Fibroblast of skin of left biceps (primary cell): ENCODE measurements at regions not wholly inside any gene's neighbourhood (a gene's known extent, or its start where the extent isn't known, plus 50 kb on each side); places are given as distances from the start of the nearest gene placed in this dataset.

Source experiments
- DNase-seq, 2 experiments: peaks; one replicate each; pipeline ENCODE4 v3.0.0-alpha.2; 2013; ENCODE audit warnings: low read depth in 2 of 2

- no peak for DNase-seq
These were observed 111.0 kb downstream of the IRX5 start for GRCh38 chr16:55041540-55042234.

DNA sequence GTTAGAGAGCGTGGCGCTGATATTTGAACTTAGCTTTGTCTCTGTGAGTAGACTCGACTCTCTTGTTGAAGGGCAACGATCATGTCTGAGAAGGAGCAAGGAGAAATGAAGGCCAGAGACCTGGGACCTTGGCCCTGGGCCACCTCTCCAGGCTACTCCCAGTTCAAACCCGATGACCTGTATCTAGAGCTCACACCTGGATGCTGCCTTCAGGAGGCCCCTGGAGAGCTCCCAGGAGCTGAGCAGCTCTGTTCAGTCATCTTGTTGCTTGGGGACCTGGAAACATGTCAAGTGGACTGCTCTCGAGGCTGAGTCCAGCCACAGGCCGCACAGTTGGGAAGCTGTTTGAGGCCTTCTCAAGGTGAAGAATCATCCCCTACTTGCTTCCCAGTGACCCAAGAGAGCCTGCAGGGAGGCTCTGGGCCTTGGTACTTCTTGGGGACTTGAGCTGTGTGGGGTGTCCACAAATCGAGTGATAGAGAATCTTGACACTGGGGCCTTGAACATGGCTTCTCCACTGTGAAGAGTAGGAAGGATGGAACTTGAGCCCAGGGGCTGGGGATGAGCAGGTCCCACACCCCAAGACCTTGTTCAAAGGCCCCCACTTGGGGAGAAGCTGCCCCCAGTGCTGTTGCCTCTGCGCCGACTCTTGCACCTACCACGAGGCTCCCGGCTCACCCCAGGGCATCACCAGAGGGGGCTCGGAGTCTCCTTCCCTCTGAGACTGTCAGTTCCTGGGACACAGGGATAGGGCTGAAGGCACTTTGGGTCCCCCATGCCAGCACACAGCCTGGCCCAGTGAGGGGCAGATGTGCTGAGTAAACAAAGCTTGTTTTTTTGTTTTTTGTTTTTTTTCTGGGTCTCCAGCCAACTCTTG is 112.1 kb downstream of the IRX5 start:
- no peak for DNase-seq

DNA sequence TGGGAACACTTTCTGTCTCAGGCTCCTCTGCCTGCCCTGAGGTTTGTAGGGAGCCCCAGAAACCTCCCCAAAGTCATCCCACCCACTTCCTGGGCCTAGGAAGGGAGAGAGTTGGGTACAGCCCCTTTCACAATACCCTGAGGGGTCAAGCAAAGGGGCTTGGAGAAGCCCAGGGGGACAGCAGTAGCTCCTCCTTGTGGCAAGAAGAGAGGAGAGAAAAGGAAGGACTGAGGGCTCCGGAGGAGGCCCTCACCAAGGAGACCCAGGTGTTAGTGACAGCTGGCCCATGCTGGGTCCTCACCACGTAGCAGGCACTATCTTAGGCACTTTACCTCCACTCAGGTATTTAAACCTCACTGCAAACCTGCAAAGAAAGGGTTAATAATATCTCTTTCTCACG is 112.8 kb downstream of the IRX5 start:
- no peak for DNase-seq

- DNase-seq, result no peak
These were observed 113.7 kb downstream of the IRX5 start for GRCh38 chr16:55044201-55044975.

- DNase-seq, result no peak
These were observed 114.7 kb downstream of the IRX5 start for GRCh38 chr16:55045329-55045728.

DNA sequence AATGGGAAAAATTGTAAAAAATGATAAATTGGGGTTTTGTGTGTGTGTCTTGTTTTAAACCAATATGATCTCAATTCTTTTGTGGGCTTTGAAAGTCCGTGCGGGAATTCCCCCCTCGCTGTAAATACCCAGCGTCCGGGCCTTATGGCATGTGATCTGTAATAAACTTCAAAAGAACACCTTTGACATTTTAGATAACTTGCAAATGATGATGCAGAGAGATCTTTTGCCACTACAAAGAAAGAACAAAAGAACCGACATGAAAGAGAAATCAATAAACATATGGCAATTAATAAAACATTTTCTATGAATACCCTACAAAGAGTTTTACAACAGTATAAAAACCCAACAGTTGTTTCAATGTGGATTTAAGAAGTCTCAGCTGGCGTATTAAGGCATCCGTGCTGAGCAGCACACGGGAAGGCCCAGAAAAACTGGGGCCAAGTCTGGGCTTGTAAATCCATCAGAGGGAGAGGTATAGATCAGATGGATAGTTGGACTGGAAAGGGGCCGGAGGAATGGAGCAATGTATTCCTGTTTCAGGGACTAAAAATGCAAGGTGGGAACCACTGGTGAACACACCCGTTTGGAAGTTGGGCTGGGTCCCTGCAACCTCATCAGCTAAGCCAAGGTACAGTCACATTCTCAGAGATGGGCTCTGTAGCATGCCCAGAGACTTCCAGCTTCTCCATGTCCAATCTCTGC is 115.2 kb downstream of the IRX5 start:
- no peak for DNase-seq

DNA sequence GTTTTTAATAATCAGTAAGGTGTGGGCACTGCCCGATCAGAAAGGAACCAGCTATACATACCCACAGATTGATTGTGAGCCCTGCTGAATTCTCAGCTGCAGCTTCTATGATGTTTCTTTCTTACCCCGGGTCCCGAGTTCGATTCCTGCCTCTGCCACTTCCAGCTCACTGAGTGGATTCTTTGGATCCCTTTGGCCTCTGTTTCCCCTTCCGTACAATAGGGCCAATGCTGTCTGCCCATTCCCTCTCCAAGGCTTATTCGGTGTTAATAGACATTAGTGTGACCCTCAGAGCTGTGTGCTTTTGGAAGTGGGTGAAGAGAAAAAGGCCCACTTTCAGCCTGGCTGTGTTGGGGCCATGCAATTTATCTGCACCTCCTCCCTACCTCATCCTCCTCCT is 115.8 kb downstream of the IRX5 start:
- DNase-seq, result no peak

- no peak for DNase-seq
These were observed 116.3 kb downstream of the IRX5 start for GRCh38 chr16:55046916-55047315.

GRCh38 chr16:55047331-55047730 is 116.7 kb downstream of the IRX5 start:
- DNase-seq, result no peak

DNA sequence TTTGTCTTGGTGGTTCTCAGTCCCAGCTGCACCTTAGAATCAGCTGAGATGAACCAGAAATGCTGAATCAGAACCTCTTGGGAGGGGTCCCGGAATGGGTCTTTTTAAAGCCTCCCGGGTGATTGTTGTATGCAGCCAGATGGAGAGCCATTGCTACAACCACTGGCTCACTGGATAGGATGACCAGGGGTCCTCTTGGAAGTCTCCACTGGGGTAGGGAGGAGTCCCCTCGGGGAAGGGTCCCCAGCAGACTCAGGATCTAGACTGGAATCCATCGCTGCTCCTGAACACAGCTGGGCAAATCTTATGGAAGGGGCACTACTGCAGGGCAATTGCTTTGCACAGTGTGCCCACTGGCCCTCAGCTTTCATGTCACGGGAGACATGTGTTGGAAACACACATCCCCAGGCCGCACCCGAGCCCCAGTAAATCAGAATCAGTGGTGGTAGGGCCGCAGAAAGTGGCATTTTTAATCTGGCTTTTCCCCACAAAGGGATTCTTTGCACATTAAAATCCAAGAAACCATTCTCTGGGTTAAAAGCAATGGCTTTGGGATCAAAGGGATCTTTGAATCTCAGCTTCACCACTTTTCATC is 117.3 kb downstream of the IRX5 start:
- no peak for DNase-seq

- DNase-seq, result no peak
These were observed 118.1 kb downstream of the IRX5 start for GRCh38 chr16:55048745-55049144.

GRCh38 chr16:55051571-55052347 is 121.1 kb downstream of the IRX5 start:
- DNase-seq, result no peak

GRCh38 chr16:55052348-55052734 is 121.7 kb downstream of the IRX5 start:
- DNase-seq, result no peak

DNA sequence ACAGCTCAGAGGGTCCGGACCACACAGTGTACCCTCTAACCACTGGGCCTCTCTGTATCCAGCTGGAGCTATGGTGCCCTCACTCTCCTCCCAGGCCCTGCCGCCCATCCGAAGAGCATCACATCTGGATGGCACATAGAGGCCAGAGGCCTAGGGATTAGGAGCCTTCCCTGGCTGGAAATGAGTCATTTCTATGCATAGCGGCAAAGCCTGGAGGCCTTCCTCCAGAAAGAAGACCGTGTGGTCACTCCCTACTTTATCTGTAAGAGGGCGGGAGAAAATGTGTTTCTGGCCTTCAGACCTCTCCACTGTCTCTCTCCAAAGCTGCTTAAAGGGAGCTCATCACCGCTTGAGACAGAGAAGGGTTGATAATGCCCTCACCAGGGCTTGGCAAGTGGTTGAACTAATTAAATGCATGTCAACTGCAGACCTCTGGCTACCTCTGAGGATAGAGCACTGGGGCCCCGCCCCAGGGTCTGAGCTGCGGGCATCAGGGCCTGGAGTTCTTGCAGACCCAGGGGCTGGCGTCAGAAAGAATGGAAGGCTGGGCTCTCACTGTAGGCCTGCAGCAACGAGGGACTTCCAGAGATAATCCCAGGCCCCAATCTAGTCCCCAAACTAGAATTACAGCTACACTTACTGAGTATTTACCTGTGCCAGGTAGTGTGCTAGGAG is 122.2 kb downstream of the IRX5 start:
- no peak for DNase-seq

DNA sequence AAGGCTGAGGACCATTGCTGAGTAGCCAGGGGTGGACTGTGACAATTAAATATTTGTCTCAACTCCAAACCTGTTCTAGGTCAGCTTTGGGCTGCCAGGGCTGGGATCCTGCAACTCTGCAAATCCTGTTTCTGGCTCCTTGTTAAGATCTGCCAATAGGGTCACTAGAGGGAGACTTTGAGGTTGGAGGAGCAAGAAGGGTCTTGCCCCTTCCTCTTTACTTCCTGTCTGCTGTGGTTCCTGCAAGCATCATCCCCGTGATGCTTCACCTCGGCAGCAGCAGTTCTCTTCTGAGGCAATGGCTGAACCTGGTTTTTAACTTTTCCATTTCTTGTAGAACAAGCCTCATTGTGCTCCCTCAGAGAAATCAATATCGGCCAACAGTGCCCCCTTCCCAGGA is 124.6 kb downstream of the IRX5 start:
- DNase-seq, result no peak

GRCh38 chr16:55056585-55057401 is 126.1 kb downstream of the IRX5 start:
- DNase-seq, result no peak

DNA sequence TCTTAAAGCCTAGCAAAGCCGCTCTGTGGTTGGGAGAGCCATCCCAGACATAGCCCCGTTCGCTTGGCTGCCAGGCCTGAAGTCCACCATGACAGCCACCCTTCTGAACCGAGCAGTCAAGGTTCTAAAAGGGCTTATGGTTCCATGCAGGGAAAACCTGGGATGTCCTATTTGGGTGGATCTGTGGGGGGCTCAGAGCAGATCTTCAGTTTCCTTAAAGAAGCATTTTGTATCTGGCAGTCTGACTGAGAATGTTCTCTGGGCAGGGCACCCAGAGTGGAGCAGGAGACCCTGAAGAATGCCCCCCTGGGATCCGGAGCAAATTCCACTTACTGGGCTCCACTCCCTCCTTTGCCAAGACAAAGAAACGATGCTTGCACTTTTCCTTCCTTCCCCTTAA is 127.2 kb downstream of the IRX5 start:
- DNase-seq, result no peak

DNA sequence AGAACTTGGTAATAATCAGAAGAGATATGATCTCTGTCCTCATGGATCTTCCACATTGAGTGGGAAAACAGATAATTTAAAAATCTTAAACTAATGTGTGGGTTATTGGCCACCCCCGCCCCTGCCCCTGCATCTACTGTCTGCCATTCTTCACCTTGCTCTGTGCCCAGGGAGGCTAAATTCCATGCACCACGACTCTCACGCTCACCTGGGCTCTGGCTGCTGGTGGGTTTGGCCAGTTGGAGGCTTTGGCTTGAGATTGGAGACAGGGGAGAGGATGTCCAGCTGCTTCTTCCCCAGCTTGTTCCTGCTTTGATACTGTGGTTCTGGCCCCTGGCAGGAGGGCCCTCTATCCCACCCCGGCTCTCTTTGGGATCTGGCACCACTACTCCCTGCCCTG is 127.9 kb downstream of the IRX5 start:
- DNase-seq, result no peak

DNA sequence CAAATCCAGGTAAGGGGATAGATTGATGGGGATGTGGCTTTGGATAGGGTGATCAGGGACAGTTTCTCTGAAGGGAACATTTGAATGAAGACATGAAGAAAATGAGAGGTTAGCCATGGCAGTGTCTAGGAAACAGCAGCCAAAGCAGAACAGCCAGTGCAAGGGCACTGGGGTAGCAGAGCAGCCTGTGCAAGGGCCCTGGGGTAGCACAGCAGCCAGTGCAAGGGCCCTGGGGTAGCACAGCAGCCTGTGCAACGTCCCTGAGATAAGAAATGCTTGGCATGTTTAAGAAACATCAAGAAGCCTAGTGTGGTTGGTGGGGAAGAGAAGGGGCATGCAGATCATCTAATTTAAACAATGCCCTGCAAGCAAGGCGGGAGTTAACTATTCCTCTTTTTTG is 128.5 kb downstream of the IRX5 start:
- DNase-seq, result no peak
